Brain microvascular endothelial cell (primary cell): ENCODE measurements at regions not wholly inside any gene's neighbourhood (a gene's known extent, or its start where the extent isn't known, plus 50 kb on each side); places are given as distances from the start of the nearest gene placed in this dataset.
"Not testable (repeated sequence)": the region's sequence is repeated elsewhere in the genome, so short reads cannot be mapped to it uniquely, and the experiment has no call there.

ENCODE experiments used
- DNase-seq: peaks from one replicate; pipeline ENCODE4 v3.0.0-alpha.2; 2020
- H3K27ac ChIP-seq: fragments of 250-450 bp; sonication (Bioruptor Pico); 2 replicates; pipeline ENCODE4 v1.5.1; 2020; ENCODE audit warnings: mild to moderate bottlenecking, moderate library complexity
- H3K27me3 ChIP-seq: fragments of 250-450 bp; sonication (Bioruptor Pico); replicated peaks from 2 replicates; pipeline ENCODE4 v1.5.1; 2020; ENCODE audit warnings: mild to moderate bottlenecking
- H3K36me3 ChIP-seq: fragments of 250-450 bp; sonication (Bioruptor Pico); replicated peaks from 2 replicates; pipeline ENCODE4 v1.5.1; 2020; ENCODE audit warnings: mild to moderate bottlenecking
- H3K4me3 ChIP-seq: 2 replicates; pipeline ENCODE4 v1.5.1; 2011; ENCODE audit warnings: low read depth, mild to moderate bottlenecking, control low read depth, low read length, moderate library complexity
- in situ Hi-C: cut with HindIII; loops from 2 replicates; pipeline ENCODE4 v1.10.0; 2017; ENCODE audit warnings: low sequenced_read_pairs, low pct_ligation_motif_present
- TF ChIP-seq, protein P1 (sequence below): IDR thresholded peaks from 2 replicates; pipeline ENCODE4 v1.5.1; 2011; ENCODE audit warnings: low read depth, mild to moderate bottlenecking, moderate library complexity, low read length, control low read depth, inconsistent platforms; ENCODE audit errors: missing control alignments

DNA sequence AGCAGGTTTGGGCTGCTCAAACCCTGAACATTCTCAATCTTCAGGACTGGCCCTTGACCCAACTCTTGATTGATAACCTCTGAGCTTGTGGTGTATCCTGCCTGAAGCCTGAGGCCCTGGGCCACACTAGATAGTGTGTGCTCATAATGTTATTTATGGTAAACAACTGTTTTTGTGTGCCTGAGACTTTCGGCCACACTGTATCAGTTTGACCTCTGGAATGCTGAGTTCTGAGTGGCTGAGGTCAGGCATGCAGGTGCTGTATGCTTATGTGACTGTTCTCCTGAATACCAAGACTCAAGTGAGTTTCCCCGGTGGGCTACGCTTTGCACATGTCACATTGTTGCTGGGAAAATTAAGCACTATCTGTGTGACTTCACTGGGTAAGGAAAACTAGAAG, 82.2 kb upstream of the RMP24 start:
- no peaks in the 10 kb centered on the region for H3K36me3 ChIP-seq
- no peaks in the 10 kb centered on the region for H3K27me3 ChIP-seq
- in situ Hi-C loops = no loop called here
- DNase-seq = no peak
- TF ChIP-seq, protein P1, sequence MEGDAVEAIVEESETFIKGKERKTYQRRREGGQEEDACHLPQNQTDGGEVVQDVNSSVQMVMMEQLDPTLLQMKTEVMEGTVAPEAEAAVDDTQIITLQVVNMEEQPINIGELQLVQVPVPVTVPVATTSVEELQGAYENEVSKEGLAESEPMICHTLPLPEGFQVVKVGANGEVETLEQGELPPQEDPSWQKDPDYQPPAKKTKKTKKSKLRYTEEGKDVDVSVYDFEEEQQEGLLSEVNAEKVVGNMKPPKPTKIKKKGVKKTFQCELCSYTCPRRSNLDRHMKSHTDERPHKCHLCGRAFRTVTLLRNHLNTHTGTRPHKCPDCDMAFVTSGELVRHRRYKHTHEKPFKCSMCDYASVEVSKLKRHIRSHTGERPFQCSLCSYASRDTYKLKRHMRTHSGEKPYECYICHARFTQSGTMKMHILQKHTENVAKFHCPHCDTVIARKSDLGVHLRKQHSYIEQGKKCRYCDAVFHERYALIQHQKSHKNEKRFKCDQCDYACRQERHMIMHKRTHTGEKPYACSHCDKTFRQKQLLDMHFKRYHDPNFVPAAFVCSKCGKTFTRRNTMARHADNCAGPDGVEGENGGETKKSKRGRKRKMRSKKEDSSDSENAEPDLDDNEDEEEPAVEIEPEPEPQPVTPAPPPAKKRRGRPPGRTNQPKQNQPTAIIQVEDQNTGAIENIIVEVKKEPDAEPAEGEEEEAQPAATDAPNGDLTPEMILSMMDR = no peak
- no peak overlapping the region for H3K27ac ChIP-seq
- no peak overlapping the region for H3K4me3 ChIP-seq

DNA sequence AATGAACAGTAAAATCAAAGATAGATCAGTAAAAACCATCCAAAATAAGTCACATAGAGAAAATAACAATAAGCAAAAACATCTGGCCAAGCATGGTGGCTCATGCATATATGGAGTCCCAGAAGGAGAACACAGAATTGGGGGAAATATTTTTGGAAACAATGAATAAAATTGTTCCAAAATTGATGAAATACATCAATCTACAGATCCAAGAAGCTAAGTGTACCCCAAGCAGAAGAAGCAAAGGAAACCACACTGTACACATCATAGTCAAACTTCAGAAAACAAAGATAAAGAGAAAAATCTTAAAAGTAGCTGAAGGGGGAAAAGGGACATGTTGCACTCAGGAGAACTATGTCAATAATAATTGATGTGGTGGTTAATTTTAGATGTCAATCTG, 80.4 kb upstream of the RMP24 start:
- TF ChIP-seq, protein P1 = no peak
- Histone ChIP-seq H3K27me3 (no peaks in the 10 kb centered on the region), H3K36me3 (no peaks in the 10 kb centered on the region), H3K27ac (no peak overlapping the region), H3K4me3 (no peak overlapping the region)
- DNase-seq = no peak
- in situ Hi-C loops = no loop called here

DNA sequence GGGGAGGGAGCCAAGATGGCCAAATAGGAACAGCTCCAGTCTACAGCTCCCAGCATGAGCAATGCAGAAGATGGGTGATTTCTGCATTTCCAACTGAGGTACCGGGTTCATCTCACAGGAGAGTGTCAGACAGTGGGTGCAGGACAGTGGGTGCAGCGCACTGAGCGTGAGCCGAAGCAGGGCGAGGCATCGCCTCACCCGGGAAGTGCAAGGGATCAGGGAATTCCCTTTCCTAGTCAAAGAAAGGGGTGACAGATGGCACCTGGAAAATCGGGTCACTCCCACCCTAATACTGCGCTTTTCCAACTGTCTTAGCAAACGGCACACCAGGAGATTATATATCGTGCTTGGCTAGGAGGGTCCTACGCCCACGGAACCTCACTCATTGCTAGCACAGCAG, 75.0 kb upstream of the RMP24 start:
- H3K4me3 ChIP-seq, H3K27me3 ChIP-seq, DNase-seq, H3K36me3 ChIP-seq, H3K27ac ChIP-seq, in situ Hi-C loops: not testable (repeated sequence)

DNA sequence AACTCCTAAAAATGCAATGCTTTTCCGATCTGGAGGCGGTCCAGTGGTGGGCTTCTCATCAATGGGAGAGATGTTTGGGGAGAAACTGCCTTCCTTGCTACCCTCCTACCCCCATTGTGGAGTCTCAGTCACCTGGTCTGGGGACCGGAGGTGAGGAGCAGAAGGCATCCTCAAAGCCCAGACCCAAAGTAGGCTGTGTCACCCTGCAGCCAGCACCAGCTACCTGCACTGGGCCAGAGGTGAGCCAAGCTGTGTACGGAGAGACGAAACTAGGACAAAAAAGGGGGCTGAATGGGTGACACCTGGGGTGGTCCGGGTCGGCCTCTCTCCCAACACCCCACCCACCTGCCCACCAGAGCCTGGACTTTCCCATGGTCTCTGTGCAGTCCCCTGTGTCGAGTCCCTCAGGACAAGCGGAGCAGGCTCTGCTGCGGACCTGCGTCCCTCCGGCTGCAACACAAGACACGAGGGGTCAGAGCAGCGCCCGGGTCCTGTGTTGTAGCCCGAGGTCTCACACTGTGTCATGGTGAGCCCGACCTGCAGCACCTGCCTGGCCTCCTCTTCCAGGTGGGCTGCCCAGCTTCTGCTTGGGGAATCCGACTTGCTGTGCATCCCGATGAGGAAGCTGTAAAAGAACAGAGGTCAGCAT, 68.0 kb upstream of the RMP24 start:
- Histone ChIP-seq H3K27me3 (no peaks in the 10 kb centered on the region), H3K36me3 (no peaks in the 10 kb centered on the region), H3K27ac (no peak overlapping the region), H3K4me3 (no peak overlapping the region)
- TF ChIP-seq, protein P1 = no peak
- no peak for DNase-seq
- in situ Hi-C loops = no loop called here

DNA sequence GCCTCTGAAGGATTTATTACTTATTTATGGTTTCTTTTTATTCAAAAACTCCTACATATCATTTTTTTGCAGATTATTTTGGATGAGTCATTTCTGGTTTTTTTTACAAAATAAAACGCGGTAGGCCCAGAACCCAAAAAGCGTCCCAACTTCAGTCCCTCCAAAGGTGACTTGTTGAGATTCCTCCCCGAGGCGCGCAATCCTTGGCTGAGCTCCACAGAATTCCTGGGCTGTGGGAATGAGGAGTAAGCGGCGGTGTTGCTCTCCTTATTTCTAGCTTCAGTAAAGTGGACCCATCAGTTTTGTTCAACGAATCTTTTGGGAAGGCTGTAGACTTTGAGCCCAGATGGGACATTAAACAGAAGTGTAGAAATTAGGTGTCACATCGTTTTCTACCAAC, 67.0 kb upstream of the RMP24 start:
- TF ChIP-seq, protein P1 = no peak
- Histone ChIP-seq H3K27me3 (no peaks in the 10 kb centered on the region), H3K27ac (no peak overlapping the region), H3K36me3 (no peaks in the 10 kb centered on the region), H3K4me3 (no peak overlapping the region)
- no peak for DNase-seq
- in situ Hi-C loops = no loop called here

DNA sequence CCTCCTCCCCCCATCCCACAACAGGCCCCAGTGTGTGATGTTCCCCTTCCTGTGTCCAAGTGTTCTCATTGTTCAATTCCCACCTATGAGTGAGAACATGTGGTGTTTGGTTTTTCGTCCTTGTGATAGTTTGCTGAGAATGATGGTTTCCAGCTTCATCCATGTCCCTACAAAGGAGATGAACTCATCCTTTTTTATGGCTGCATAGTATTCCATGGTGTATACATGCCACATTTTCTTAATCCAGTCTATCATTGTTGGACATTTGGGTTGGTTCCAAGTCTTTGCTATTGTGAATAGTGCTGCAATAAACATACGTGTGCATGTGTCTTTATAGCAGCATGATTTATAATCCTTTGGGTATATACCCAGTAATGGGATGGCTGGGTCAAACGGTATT, 66.2 kb upstream of the RMP24 start:
- H3K4me3 ChIP-seq, H3K36me3 ChIP-seq, H3K27me3 ChIP-seq, DNase-seq, H3K27ac ChIP-seq, in situ Hi-C loops: not testable (repeated sequence)

DNA sequence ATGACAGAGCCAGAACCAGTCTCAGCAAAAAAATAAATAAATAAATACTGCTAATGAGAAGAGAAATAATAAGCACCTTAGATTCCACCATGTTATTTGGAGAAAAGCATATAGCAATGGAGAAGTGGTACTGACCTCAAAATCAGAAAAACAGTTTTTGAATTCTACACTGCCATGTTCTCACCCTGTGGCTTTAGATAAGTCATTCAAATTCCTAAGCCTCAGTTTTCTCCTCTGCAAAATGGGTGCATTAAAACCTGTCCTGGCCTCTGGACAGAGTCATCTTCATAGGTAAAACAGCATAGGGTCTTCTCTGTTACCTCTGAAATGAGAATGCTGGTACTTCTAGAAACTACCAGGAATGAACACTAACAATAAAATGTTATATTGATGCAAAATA, 62.2 kb upstream of the RMP24 start:
- H3K36me3 ChIP-seq = no peaks in the 10 kb centered on the region
- no peak overlapping the region for H3K4me3 ChIP-seq
- in situ Hi-C loops = no loop called here
- DNase-seq = no peak
- TF ChIP-seq, protein P1 = no peak
- H3K27me3 ChIP-seq = no peaks in the 10 kb centered on the region
- no peak overlapping the region for H3K27ac ChIP-seq
